Stimulated activated CD8-positive, alpha-beta memory T cell treated with anti-CD3 and anti-CD28 coated beads, Interleukin-7, amount 100 ng/mL, for 1 hour (primary cell): ENCODE measurements at regions not wholly inside any gene's neighbourhood (a gene's known extent, or its start where the extent isn't known, plus 50 kb on each side); places are given as distances from the start of the nearest gene placed in this dataset.

ENCODE experiments used
- DNase-seq, 2 donors: peaks; one replicate each; pipeline ENCODE4 v3.0.0-alpha.2; 2020; ENCODE audit warnings: low read depth in 2 of 2

DNA sequence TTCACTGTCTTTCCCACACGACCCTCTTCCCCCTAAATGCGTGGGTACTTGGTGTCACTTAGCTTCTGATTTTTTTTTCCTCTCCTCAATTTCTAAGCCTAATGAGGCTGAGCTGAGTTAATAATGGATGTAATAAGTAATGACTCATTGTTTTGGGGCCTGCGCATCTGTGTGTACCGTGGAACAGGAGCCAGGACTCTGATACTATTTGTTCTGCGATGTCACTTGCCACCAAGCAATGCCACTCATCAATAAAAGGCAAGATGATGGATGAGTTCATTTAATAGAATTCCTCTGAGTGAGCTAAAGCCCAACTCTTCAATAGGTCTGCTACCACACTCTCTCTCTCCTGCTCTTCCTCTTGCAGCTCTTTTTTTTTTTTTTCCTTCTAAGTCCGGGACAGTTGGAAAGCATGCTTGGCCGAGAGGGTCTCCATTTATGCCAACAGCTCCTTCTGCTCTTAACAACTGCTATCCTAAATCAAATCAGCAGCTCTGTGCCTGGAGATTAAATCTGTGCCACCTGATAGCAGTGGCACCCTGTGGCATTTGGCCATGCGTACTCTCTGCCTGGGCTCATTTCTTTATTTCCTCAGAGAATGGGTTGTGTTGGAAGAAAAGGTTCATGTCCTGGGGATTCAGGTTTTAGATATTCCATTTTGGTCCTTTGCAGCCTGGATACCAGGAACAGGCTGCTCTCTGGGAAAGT, 1284.2 kb upstream of the PIK3C3 start:
- no peak for DNase-seq

DNA sequence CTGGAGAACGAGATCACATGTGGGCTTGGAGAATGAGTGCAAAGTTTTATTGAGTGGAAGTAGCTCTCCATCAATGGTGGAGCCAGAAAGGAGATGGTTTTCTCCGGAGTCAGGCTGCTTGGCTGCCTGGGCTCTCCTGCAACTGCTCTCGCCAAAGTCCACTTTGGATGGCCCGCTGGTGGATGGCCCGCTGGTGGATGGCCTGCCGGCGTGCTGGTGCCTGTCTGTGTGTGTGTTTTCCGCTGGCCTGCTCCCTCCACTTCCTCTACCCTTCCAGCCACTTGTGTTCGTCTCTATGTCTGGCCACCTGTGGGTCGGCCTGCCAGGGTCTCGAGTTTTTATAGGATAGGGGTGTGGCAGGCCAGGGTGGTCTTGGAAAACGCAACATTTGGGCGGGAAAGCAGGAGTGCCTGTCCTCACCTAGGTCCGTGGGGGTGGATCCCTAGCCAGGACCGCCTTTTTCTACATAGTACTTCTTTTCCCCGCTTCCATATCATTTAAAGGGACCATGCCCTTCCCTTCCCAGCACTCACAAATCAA, 1292.1 kb upstream of the PIK3C3 start:
- DNase-seq = no peak

DNA sequence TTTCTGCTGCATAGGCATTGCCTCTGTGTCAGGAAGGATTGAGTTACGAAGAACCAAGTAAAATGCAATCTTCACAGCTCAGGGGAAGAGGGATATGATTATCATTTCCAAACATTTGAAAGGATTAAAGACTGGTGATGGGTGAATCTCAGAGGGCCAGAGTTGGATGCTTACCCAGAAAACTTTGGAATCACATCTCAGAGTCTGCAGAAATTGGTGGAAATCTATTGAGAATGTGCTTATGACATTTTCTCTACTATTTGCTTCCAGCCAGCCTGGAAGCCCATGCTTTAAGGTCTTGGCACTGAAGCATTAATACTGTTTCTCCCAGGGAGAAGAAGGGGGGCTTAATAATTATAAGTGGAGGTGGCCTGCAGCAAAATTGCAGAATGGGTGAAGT, 1301.4 kb upstream of the PIK3C3 start:
- DNase-seq = no peak

DNA sequence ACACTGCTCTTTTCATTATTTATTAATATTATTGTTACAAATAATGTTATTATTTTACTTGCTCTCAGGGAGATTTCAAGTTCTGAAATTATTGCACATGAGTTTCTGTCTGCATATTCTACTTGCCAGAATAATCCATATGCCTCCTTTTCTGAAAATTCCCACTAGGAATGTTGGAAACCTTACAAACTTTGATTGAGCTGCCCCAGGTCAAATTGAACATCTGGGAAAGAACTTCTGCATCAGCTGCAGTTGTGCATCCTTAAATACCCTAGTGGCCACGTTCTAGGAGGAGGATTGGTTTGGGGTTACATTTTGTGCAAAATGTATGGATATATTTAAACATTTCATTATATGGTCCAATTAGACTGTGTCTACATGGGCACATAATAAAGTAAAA, 1302.7 kb upstream of the PIK3C3 start:
- DNase-seq = no peak

DNA sequence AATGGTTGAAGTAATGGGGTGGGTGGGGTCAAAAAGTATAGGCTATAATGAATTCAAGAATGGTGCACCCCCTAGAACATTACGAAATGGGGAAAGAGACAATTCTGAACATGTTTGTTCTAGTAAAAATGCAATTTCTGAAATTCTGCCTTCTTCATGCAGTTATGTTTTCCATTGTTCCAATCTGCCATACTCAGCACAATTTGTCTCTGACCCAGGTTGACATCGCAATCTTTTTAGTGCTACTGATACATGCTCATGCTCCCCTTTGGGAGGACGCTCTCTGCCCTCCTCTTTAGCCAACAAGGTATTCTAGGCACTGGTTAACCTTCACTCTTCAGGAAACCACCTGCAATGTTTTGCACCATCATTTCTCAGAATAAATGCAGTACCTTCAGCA, 1303.9 kb upstream of the PIK3C3 start:
- no peak for DNase-seq

DNA sequence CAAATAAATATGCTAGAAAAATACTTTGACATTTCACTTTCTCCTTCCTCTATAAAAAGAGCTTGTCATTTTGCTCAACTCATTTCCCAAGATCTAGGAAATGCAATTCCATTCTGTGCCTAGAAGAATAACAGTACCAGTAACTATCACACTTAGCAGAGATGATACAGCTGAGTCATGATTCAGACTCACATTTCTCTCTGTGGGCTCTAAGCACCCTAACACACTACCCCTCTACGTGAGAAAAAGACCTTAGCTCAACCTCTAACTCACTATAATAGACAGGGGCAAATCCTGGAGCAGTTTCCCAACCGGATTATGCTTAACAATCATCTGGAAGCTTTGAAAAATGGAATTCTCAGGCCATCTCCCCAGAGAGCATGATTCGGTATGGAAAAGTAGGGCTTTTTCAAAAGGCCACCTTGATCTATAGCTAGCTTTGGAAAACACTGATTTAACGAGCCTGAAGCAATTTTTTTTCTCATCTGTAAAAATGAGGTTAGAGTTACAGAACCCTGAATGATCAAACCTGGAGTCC, 1312.3 kb upstream of the PIK3C3 start:
- DNase-seq = no peak

DNA sequence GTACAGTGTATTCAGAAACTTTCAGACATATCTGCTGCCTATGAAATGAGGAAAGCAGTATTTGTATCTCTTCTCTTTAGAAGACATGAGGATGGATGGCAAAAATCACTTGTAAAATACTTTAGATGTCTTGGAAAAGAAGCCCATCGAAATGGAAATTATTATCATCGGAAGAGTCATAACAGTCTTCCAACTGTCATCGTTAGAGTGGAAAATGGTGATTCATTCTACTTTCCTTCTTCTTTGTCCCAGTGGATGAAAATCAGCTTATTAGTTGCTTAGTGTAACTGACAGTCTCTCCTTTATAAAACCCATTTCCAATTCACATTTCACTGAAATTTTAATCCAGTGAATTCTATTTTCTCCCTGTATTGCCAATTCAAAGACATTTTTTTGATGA, 1323.7 kb upstream of the PIK3C3 start:
- DNase-seq = no peak

DNA sequence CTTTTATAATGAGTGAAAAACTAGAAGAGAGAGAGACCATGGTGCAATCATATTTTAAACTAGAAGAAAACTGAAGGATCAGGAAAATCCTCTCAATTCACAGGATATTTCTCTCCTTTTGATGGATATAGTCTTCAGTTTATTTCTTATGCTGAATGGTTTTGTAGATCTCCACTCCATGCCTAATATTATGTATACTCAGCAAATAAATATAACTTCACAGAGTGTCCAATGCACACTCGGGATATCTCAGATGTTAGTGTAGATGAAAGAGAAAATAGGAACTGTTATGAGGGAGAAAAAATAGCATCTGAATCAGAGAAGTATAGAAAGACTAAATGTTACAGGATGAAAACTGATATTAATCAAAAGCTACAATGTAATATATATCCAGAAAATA, 1324.5 kb upstream of the PIK3C3 start:
- DNase-seq = no peak

DNA sequence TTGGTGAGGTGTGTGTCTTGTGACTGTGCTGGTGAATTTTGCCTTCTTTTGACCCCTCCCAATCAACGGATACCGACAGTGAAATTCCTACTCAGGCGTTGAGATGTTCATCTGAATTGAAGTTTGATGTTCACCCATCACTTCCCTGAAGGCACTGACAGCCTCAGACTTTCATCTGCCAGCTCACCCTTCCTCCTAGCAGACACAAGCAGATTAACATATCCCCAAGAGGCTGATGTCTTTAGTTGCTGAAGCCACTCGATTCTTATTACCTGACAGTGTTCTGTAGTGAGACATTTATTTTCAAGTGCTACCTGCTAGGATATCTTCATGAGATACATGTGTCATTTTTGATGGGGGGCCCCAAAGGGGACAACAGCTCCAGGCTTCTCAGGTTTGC, 1330.1 kb upstream of the PIK3C3 start:
- no peak for DNase-seq

DNA sequence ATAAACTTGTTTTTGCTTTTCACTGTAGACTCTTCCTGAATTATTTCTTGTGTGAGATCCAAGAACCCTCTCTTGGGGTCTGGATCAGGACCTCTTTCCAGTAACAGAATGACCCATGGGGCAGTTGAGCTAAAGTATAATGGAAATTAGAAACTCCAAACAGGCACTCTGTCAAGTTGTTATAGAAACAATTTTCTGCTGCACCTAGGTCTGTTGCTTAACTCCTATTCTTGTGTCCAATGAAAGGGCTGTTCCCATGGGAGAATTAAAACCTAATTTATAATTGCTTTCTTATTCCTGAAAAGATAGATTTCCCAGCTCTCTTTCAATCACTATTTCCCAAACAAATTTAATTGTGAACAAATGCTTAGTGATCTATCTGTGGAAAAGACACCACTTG, 1341.3 kb upstream of the PIK3C3 start:
- DNase-seq = no peak

DNA sequence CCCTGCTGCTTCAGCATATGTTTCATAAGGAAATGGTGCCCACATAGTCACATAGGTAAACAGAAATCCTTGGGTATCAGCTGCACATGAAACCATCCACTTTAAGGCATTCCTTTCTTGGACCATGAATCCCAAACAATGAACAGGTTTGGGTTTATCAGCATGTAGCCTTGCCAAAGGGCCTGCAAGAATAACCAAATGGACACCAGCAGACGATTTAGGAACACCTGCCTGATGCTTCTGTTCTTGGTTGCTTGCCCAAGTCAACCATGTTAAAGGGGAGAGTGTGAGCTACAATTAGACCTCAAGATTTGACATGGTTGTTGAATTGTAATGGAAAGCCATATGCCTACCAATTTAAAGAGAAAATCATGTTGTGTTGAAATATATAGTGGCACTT, 1342.7 kb upstream of the PIK3C3 start:
- no peak for DNase-seq

DNA sequence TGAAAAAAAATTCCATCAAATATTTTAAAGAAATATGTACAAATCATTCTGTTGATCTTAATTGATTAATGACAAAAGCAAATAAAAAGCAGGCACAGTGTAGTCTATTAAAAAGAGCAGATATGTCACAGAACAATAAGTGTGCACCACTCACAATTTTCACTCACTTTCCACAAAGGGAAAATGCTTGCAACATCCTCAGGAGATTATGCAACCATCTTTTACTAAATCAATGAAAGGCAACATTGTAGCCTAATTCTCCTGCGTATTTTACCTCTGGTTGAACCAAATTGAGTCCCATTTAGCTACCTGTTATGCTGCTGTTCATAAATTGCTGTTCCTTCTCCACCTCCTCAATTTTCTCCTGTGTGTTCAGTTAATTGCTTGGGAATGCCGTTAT, 1346.8 kb upstream of the PIK3C3 start:
- DNase-seq = no peak

DNA sequence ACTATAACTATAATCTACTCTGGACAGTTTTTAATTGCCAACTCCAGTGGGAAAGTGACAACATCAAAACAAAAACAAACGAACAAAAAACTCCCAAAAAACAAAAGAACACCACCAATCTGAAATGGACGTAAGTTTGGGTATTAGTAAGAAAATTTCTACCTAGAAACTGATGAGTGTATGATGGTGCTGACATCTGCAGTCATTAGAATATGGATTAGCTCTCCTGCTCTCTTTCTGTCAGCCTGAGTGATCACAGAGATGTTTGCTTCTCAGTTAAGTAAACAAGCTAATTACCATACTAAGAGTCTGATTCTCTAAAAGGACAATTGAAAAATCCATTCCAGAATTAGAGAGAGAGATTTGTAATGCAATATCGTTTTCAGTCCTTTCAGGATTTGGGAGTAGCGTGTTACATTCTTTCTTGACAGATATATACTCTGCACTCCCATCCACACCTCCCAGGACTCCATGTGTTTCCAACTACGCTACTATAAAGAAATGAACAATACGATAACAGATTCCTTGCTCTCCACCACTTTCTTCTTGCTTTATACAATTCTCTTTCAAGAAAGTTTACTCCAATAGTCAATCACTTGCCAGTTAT, 1347.4 kb upstream of the PIK3C3 start:
- DNase-seq = no peak

DNA sequence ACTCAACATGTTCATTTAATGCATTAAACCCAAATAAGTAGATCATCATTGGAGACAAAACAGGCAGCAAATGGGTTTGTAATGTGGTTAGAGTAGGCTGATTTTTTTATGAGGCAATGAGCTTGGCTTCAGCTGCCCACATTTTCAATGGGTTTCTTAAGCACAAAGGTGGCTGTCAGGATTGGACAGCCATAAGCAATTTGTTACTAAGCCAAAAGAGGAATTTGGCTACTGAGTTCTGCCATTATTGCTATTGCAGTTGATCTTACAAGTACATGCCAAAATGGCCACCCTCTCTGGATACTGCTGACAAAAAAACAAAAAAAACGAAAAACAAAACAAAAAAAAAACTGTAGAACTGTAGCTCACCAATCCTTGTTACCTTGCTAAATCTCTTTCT, 1348.0 kb upstream of the PIK3C3 start:
- no peak for DNase-seq

DNA sequence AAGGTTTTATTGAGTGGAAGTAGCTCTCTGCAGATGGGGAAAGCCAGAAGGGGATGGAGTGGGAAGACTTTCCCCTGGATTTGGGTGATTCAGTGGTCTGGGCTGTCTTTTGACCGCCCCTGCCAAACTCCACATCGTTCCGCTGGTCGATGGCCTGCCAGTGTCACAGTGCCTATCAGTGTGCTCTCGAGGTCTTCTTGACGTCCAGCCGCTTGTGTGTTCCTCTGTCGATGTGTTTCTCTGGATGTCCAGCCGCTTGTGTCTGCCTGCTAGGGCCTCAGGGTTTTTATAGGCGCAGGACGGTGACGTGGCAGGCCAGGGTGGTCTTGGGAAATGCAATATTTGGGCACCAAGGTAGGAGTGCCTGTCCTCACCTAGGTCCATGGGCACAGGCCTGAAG, 1371.4 kb upstream of the PIK3C3 start:
- no peak for DNase-seq

DNA sequence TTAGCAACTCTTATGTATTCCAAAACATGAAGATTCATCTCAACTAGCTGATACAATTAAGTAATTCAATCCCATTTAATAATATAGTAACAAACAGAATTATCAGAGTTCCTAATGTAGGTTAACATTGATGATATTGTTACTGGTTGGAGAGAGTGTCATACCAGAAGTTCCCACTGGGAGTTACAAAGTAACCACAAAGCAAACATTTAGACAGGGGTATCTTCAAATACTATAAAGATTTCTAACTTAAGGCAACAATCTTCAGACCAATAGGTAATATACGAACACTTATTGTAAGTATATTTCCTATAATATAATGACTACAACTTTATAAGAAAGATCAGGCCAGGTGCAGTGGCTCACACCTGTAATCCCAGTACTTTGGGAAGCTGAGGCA, 1372.9 kb upstream of the PIK3C3 start:
- DNase-seq = no peak

DNA sequence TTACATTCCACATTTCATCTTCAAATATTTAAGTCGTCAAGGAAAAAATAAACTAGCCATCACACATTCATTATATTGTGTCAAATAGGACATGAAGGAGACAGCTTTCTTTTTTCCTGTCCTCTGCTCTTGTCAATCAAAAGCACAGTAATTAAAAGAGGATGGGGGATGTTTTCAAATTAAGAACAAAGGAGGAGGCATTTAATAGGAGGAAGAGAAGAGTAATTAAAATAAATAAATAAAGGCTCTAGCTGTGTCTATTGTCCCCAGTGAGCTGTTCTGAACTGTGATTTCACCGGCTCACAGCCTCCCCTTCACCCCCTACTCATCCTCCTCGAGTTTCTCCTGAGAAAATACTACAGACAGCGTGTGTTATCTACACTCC, 1377.1 kb upstream of the PIK3C3 start:
- no peak for DNase-seq

DNA sequence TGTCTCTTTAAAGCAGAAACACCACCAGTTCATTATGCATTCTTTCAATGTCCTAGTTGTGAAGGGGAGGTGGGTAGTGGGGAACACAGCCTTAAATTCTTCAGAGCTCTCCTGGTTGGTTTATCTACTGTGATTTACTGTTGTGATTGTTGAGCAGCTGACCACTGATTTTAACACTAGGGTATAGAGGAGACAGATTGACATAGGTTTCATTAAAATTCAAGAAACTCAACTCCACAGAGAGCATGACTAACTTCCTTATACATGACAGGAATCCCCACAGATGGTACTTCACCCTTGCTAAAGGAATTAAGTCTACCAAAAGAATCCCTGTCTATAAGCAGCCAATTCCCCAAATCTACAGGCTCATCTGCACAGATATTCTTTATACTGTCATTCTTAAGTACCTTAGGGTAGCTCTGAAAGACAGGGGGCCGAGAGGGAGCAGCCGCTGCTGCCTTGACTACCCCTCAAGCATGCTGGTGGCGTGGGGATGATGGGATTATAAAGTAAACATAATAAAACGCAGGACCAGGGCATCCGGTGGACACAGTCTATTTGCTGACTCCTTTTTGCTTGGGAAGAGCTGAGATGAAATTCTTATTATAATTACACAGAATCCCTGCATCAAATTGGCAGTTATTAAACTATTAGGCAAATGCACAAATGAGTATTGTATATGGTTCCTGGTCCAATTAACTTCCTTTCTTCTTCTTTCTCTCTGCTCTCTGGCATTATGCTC, 1377.6 kb upstream of the PIK3C3 start:
- DNase-seq = no peak

DNA sequence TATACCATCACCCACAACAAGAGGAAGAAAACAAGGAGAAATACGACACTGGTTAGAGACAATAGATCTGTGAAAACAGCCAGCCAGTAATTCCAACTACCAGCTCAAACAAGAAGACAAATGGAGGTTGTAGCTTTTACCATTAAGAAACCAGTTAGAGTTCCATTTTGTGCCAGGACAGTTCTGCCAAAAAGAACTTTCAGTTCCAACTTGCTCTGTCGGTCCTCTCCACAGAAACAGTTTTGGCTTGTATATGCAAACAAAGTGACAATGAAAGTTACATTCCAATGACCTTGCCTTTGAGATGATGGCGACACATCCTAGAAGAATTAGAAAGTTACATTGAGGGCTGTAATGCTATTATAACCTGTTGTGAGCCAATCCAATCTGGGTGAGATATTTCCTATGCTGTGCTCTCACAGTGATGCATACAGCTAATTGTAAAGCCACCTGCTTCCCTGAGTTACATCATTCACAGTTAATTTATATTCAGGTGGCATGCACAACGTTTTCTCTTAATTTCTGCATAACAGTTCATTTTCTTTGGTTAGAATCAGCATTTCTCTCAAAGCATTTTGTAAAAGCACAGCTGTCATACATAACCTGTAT, 1378.4 kb upstream of the PIK3C3 start:
- no peak for DNase-seq

DNA sequence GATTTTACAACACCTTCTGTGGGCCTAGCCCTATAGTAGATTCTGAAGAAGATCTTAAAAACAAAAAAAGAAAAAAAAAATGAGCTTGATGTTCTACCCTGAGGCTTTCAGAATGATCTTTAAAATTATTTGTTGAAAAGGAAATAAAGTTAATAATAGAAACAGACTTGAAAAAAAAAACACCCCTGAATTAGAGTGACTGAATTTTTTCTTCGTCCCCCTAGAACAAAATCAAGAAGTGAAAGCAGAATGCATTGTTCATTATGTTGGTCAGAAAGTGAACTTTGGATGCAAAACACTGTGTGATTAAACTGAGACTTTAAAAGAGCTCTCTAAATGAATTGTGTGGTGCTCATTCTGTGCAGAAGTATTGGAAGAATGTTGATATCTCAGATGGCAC, 1384.4 kb upstream of the PIK3C3 start:
- no peak for DNase-seq

DNA sequence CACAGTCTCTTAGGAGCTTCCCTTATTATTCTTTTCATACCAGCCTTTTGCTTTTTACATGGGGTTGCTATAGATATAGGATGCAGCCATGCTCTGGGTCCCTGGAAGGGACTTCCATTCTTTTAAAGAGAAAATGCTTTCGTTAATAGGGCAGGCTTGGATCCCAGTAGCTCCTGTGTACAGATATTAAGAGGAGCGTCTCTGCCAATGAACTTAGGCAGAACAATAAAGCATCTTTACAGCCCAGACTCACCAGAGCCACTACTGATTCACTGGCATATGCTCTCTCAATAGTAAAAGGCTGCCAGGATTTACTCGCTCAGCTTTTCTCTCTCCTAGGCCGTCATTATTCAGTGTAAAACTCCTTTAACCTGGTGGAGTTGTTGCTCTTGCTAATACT, 1385.4 kb upstream of the PIK3C3 start:
- DNase-seq = no peak

DNA sequence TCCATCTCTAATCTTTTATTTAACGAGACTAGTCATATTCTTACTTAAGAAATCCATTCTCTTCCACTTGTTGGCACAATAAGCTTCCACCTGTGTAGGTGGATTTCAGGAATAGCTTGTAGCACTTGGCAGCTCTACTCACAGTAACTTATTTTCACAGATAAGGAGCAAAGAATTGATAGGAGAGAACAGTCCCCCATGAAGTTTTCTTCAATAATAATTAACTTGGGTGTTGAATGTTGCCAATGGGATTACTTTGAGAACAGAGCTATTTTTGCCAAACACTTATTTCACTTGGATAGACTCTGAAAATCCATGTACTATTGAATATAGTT, 1388.6 kb upstream of the PIK3C3 start:
- no peak for DNase-seq
